Panc1 (cell line): ENCODE measurements at regions not wholly inside any gene's neighbourhood (a gene's known extent, or its start where the extent isn't known, plus 50 kb on each side); places are given as distances from the start of the nearest gene placed in this dataset.

Experiments used
- ATAC-seq: fragments of 200-7000 bp; cut with Tn5 transposase; 2 replicates; pipeline ENCODE4 v1.9.1; 2020; ENCODE audit warnings: mild to moderate bottlenecking, moderate library complexity
- BruUV-seq: library from RNA; stranded (reverse); fragments of 400-500 nt; replicated peaks from 2 replicates; lab custom pipeline; 2021; lab: Mats Ljungman, UMichigan
- CTCF ChIA-PET: fragments of 300-600 bp; sonication (Branson Sonifier 250); formaldehyde crosslinking; loops from one replicate; lab custom pipeline; 2022; ENCODE audit warnings: antibody characterized with exemption; lab: Charles Lee
- POLR2A ChIA-PET: fragments of 300-600 bp; sonication (Branson Sonifier 250); formaldehyde crosslinking; loops from one replicate; lab custom pipeline; 2022; ENCODE audit warnings: antibody characterized with exemption; lab: Charles Lee
- DNase-seq: peaks from one replicate; pipeline ENCODE4 v3.0.0-alpha.2; 2010; ENCODE audit warnings: low read depth, low spot score
- H3K27ac ChIP-seq: 2 replicates; pipeline ENCODE4 v1.5.1; 2011; ENCODE audit warnings: mild to moderate bottlenecking, low read length, inconsistent platforms
- H3K27me3 ChIP-seq: fragments of 200-500 bp; sonication (Bioruptor generic); 2 replicates; pipeline ENCODE4 v1.6.0; 2014; ENCODE audit warnings: low read length, inconsistent platforms; ENCODE audit not compliant: control insufficient read depth, insufficient read depth
- H3K36me3 ChIP-seq: fragments of 200-500 bp; sonication (Bioruptor generic); 2 replicates; pipeline ENCODE4 v1.5.1; 2014; ENCODE audit warnings: inconsistent platforms, mild to moderate bottlenecking, low read length, moderate library complexity; ENCODE audit not compliant: control insufficient read depth, insufficient read depth
- H3K4me1 ChIP-seq: 2 replicates; pipeline ENCODE4 v1.5.1; 2011; ENCODE audit warnings: inconsistent platforms, mild to moderate bottlenecking, low read length, moderate library complexity; ENCODE audit not compliant: control insufficient read depth, insufficient read depth
- H3K4me3 ChIP-seq, 2 experiments: 2 replicates each; pipeline ENCODE4 v1.5.1; 2011 to 2012; ENCODE audit warnings: low read depth in 2 of 2, low read length in 2 of 2, mild to moderate bottlenecking in 2 of 2, inconsistent platforms in 1 of 2, moderate library complexity in 1 of 2
- H3K9me3 ChIP-seq: fragments of 200-500 bp; sonication (Bioruptor generic); 2 replicates; pipeline ENCODE4 v1.5.1; 2014; ENCODE audit warnings: low read depth, mild to moderate bottlenecking, inconsistent platforms, low read length, moderate library complexity; ENCODE audit not compliant: control insufficient read depth, insufficient read depth
- CTCF ChIP-seq: fragments of 450-650 bp; IDR thresholded peaks from 2 replicates; pipeline ENCODE4 v1.5.1; 2017; ENCODE audit warnings: mild to moderate bottlenecking
- POLR2AphosphoS5 ChIP-seq: IDR thresholded peaks from 2 replicates; pipeline ENCODE4 v1.6.1; 2012; ENCODE audit warnings: mild to moderate bottlenecking, low read depth, low read length, moderate library complexity
- REST ChIP-seq, 2 experiments: IDR thresholded peaks; 2 replicates each; pipeline ENCODE4 v1.6.1; 2011 to 2012; ENCODE audit warnings: low read depth in 2 of 2, control low read depth in 1 of 2, low read length in 1 of 2, mild to moderate bottlenecking in 1 of 2, moderate library complexity in 1 of 2; ENCODE audit not compliant: insufficient read depth in 1 of 2
- SIN3A ChIP-seq: IDR thresholded peaks from 2 replicates; pipeline ENCODE4 v1.6.1; 2012; ENCODE audit warnings: low read depth, mild to moderate bottlenecking, low read length, moderate library complexity, borderline replicate concordance; ENCODE audit not compliant: insufficient read depth
- TCF7L2 ChIP-seq: IDR thresholded peaks from 2 replicates; pipeline ENCODE4 v1.6.1; 2011; ENCODE audit warnings: mild to moderate bottlenecking, low read depth, low read length, inconsistent platforms
- in situ Hi-C: cut with HindIII; loops from 2 replicates; pipeline ENCODE4 v1.10.0; 2016; ENCODE audit warnings: low sequenced_read_pairs, low pct_unique_long_range_greater_than_20kb
- intact Hi-C: fragments of 100-400 bp; cut with micrococcal nuclease; formaldehyde crosslinking; loops from one replicate; pipeline ENCODE4 v1.10.0; 2022; ENCODE audit not compliant: unreplicated experiment

- ATAC-seq, result no peak
- ChIA-PET CTCF (no interaction called here), POLR2A (no interaction called here)
- no TSS peak for BruUV-seq
- Histone ChIP-seq H3K4me3 (no peak overlapping the region), H3K27ac (no peak overlapping the region), H3K36me3 (no peaks in the 10 kb centered on the region), H3K27me3 (no peaks in the 10 kb centered on the region), H3K9me3 (no peaks in the 10 kb centered on the region), H3K4me1 (no peaks in the 10 kb centered on the region)
- no peak for DNase-seq
- no peak for TF ChIP-seq POLR2AphosphoS5
- no peak for TF ChIP-seq REST (IDR thresholded peaks at IDR 0.05; ENCODE audit: insufficient read depth in 1 of 2, low read depth in 2 of 2, low read length in 1 of 2)
- TF ChIP-seq TCF7L2, result no peak
- TF ChIP-seq SIN3A, result no peak
- no peak for TF ChIP-seq CTCF
- intact Hi-C loops (no loop called here), in situ Hi-C loops (no loop called here)
Observed at GRCh38 chr6:65771946-65772345, 64.9 kb upstream of the EYS start.

GRCh38 chr6:65761890-65762289, 54.9 kb upstream of the EYS start:
- CTCF ChIA-PET, result no interaction called here
- no peak for ATAC-seq
- in situ Hi-C loops, result no loop called here

More at GRCh38 chr6:65761890-65762289, 54.9 kb upstream of the EYS start:
- TF ChIP-seq TCF7L2 (no peak), POLR2AphosphoS5 (no peak), CTCF (no peak), REST (IDR thresholded peaks at IDR 0.05; ENCODE audit: insufficient read depth in 1 of 2, low read depth in 2 of 2, low read length in 1 of 2) (no peak)
- Histone ChIP-seq H3K4me3 (no peak overlapping the region), H3K27me3 (no peaks in the 10 kb centered on the region), H3K9me3 (no peaks in the 10 kb centered on the region), H3K4me1 (no peaks in the 10 kb centered on the region), H3K27ac (no peak overlapping the region), H3K36me3 (no peaks in the 10 kb centered on the region)
- BruUV-seq, result no TSS peak
- intact Hi-C loops, result no loop called here
- DNase-seq, result no peak
- POLR2A ChIA-PET, result no interaction called here
